GM18511 (cell line): ENCODE measurements at regions not wholly inside any gene's neighbourhood (a gene's known extent, or its start where the extent isn't known, plus 50 kb on each side); places are given as distances from the start of the nearest gene placed in this dataset.

Experiments used
- ATAC-seq: cut with Tn5 transposase; IDR thresholded peaks from one replicate; pipeline ENCODE4 v1.9.1; 2021; ENCODE audit warnings: mild to moderate bottlenecking, moderate library complexity; ENCODE audit not compliant: unreplicated experiment

DNA sequence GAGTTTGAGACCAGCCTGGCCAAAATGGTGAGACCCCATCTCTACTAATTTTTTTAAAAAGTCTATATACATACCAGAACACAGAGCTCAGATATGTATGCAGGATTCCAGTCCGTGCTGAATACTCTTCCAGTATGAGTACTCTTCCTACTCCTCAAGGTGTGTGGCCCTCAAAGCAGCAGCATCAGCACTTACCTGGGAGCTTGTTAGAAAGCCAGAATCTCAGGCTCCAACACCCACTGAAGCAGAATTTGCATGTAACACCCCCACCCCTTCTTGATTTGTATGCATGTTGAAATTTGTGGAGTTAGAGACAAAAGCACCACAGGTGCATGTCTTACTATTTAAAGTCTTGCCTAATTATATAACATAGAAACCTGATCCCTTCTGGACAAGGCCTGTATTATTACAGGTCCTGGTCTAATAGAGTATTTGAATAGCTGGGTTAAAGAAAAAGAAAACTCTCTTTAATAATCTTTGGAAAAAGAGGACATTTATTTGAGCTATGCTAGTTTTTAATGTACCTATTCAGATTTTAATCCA lies 50.3 kb upstream of the NFE2L2 start:
- no peak for ATAC-seq

DNA sequence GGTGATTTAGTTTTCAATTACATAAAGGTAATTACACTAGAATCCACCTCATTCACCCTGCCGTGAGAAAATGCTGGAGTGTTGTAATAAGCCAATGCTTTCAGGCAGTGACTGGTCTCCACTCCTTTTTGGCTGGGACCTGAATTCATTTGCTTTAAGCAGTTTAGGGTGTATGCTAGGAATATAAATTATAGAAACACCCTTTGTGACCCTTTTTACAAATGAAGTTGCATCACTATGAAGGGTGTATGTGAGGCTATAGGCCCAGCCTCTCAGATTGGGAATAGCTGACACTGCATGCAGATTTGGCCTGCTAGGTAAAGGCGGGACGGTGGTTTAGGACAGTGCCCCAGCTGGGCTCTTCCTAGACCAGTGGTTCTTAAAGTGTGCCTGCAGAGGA lies 50.8 kb upstream of the NFE2L2 start:
- ATAC-seq, result no peak

DNA sequence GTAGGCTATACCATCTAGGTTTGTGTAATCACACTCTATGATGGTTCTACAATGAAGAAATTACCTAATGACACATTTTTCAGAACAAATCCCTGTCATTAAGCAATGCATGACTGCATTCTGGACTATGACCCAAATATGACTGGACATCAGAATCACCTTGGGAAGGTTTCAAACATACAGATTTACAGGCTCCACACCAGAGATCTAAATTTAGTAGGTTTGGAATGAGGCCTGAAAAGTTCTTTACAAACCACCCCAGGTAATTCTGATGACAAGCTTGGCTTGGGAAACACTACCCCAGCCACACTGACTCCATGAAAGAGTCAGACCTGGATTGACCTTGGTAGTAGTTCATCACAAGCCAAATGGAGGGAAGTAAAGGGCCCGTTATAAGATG lies 52.2 kb upstream of the NFE2L2 start:
- ATAC-seq, result no peak

DNA sequence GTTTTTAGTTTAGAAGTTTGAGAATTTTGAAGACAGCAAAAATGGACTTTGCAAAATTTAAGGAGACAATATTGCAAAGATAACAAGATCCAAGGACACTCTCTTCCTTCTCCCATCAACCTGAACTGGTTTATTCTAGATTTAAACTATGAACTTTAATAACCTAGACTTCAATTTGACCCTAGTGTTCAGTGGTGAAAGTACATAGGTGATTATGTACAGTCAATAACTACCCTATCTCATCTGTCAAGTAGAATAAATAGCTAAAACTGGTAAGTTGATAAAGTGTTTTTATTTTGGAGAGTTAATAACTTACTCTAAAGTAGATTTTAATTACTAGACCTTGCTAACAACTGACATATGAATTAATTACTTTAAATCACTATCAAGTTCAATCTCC lies 52.9 kb upstream of the NFE2L2 start:
- no peak for ATAC-seq

DNA sequence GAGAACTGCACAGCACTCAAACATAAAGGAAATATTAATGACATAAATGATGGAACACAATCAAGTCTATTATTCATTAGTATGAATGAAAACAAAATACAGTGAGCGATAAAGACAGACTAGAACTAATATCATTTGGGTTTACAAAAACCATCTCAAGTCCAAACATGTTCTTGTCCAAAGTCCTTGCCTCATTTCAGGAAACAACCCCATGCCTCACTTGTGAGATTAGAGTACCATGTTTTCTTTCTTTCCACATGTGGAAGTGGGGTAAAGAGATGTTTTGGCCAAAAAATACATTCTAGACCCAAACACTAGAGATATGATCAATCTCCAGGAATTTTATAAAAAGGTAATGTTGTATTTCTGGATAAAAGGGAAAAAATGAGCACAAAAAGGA lies 53.3 kb upstream of the NFE2L2 start:
- ATAC-seq, result no peak

DNA sequence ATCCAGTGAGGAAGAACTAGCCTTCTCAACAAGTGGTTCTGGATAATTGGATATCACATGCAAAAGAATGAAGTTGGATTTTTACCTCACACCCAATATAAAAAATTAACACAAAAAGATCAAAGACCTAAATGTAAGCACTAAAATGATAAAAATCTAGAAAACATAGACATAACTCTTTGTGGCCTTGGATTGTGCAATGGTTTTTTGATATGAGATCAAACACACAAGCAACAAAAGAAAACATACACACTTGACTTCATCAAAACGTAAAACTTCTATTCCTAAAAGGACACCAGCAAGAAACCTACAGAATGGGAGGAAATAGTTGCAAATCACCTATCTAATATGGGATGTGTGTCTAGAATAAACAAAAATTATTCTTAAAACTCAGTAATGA lies 54.1 kb upstream of the NFE2L2 start:
- no peak for ATAC-seq

DNA sequence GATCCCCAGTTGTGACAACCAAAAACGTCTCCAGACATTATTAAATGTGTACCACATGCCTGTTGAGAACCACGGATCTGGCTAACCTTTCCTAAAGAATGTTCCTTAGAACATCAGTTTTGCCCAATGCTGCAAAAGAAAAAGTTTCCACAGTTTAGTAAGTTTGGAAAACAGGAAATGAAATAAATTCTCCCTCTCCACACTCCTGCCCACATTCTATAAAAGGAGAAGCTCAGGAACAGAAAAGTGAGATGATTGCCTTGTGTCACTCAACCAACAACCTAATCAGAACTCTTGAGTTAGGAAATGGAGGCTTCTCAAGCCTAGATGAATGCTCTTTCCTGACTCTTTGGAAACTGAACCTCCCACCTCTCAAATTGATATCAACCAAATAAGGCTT lies 56.1 kb upstream of the NFE2L2 start:
- no peak for ATAC-seq

DNA sequence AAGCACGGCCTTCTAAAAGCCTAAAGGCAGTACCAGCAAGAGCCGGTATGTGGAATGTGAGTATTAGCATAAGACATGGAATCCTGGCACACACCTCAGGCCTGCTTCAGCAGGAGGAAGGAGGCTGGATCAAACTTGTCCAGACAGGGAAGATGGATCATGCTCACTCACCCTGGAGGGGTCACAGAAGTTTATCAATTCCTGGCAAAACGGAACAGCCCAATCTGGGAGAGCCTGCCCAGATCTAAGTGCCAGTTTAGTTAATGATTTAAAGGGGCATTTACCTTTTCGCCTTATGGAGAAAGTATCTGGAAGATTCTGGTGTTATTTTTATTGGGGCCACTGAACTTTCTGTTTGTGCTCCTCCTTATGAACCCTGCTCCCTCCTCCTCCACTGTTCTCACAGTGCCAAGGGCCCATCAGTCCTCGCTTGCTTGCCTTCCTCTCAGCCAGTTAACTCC lies 58.3 kb upstream of the NFE2L2 start:
- no peak for ATAC-seq

DNA sequence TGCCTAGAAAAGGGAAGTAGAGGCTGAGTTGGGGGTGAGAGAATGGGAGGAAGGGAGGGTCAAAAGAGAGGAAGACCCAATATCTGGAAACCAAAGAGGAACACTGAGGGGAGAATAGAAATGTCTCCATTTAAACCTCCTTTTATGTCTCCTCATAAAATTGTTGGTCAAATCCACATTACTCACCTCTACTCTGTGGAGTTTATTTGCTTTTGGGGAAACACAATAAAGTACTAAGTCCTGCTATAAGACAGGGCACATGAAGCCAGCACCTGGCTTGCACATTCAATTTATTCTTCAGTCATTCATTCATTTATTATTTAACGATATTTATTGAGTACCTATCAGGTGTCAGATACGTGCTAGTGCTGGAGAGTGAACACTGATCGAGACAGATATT lies 60.3 kb upstream of the NFE2L2 start:
- ATAC-seq, result no peak

DNA sequence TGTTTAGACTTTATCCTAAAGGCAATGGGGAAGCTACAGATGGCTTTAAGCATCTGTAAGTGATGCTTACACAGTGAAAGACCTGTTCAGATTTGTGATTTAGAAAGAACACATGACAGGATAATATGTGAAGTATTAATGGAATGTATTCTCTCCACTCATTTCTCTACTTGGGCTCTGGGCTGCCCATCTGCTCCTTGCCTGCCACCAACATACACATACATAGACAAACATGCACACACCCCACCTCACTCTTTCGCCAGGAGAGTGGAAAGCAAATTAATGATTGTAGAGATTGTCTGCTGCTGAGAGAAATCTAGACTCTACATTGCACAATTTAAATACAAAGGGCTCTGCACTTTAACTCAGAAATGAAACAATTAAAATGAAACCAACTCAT lies 61.0 kb upstream of the NFE2L2 start:
- peak; percentile 74 for ATAC-seq

DNA sequence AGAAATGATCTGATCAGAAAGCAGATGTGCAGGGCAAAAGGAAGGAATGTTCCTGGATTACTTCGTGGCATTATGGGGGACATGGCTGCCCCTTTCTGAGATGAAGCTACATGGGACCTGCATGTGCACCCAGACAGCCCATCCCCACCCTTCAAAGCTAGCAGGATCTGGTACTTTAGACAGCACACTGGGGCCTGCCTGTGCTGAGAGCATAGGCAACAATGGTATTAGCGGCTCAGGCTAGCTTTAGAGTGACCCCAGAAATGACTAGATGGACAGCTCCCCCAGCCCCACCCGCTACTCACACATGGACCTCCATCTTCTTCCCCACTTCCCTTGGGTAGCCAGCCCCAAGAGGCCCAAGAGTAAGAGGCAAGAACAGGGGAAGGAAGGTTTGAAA lies 61.5 kb upstream of the NFE2L2 start:
- peak; percentile 36 for ATAC-seq

DNA sequence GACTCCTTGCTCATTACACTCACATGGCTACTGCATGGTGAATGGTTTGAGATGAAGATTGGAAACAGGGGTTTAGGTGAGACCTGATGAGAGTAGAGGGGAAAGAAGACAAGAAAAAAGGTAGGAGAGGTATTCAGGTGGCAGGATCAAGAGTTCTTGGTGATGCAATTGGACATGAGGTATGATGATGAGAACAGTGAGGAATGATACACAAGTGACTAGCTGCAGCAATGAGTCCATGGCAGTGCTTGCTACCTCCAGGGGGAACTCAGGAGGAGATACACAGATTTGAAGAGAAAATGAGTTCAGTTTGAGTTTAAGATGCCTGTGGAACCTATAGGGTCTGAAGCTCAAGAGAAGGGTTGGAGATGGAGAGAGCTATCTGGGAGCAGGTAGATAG lies 62.1 kb upstream of the NFE2L2 start:
- no peak for ATAC-seq

DNA sequence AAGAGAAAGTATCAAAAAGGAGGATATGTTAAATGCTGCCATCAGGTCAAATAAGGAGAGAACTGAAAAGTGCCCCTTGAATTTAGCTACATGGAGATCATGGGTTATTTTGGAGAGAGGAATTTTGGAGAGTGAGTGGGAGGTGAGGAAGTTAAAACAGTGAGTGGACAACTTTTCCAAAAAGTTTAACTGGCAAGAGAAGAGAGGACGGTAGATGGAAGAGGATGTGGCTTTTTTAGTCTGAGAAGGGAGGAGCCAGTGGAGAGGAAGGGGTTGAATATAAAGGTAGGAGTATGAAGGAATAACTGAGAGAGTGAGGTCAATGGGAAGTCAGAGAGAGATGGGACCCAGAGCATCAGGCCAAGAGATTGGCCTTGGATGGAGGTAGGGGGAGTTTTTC lies 62.5 kb upstream of the NFE2L2 start:
- no peak for ATAC-seq

DNA sequence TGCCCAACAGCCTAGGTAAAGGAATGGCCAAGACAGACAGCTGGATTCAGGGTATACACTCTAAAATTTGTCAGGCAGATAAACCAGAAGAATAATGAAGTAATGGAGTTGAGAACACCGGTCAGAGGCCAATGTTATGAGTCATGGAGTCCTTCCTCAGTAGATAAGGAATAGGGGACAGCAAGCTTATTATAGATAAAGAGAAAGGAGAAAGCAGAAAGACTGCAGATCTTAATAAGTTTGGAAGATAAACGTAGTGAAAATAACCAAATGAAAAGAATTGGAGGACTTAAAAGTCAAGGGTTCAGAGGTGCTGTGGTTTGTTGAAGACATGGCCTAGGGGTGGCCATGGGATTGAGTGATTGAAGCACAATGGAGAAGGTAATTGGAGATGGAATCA lies 63.5 kb upstream of the NFE2L2 start:
- ATAC-seq, result no peak

DNA sequence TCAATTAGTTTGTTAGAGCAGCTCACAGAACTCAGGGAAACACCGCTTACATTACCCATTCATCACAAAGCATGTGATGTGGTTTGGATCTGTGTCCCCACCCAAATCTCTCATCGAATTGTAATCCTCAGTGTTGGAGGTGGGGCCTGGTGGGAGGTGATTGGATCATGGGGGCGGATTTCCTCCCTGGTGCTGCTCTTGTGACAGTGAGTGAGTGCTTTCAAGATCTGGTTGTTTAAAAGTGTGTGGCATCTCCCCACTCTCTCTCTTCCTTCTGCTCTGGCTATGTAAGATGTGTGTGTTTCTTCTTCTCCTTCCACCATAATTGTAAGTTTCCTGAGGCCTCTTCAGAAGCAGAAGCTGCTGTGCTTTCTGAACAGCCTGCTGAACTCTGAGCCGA lies 63.5 kb upstream of the AGPS start:
- ATAC-seq, result no peak

DNA sequence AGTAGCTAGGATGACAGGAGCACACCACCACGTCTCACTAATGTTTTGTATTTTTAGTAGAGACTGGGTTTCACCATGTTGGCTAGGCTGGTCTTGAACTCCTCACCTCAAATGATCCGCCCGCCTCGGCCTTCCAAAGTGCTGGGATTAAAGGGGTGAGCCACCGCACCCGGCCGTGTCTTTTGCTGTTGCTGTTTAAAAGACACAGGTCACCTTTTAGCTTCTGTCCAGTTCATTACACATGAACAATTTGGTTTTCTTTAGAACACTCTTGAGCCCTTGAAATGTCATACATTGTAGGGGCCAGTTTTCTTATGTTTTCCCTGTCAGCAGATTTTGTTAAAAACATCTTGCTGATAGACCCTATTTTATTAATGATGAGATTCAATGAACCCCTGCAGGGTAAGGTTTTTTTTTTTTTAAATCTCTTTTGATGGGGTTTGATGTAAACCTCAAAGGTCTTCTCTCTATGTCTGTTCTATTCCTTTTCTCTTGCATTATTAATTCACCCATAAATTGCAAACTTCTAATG lies 61.0 kb upstream of the AGPS start:
- ATAC-seq, result no peak

DNA sequence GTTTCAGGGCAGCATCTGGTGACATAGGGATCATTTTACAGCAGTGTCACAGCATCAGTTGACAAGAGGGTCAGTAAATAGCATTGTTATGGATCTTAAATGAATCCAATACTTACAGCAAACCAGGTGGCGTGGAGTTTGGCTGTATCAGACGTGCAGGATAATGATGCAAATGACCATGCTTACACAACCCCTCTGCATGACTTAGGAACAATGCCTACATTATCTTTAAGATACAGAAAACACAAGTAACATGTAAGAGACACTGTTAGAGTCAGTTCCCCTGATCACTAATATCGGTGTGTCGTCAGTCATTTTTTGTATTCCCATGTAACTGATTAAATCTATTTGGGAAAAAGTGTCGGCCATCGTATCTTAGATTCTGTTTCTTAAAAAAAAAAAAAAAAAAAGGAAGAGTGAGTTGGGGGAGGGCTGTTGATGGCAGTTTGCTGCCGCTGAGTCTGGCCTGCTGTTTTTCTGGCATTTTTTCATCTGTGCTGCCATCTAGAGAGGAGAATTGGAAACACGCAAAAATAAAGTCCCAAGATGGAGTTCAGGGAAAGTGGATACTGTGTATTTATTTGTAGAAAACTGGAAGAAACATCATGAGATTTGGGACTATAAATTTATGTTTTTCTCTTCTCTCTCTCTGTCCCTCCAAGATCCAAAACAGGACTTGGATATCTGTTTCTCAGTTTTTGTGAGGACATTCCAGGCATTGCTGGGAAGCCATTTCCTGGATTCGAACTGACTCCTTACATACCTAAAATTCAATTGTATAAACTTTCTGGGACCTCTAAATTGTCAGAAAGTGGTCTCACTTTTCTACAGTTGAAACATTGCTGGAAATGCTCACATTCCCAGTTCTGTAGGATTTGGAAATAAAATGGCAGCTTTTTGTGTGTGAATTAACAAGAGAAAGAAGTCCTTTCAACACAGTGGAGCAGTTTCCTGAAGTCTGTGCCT lies 60.3 kb upstream of the AGPS start:
- ATAC-seq, result peak; percentile 85

DNA sequence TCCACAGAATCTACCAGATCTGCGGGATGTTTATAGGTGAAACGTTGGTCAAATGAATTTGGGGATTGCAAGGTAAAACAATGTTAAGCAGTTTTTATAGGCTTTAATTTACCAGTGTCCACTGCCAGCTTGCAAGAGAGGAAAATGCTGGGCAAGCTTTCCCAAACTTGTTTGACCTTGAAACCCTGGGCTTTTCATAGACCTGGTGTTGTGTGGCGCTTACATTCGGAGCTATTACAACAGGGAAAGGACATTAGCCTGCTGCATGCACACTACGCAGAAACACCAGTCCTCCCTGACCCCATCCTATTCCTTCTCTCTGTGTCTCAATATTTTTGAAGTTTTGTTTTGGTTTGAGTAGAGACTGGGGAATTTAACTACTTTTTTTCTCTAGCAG lies 59.6 kb upstream of the AGPS start:
- ATAC-seq, result no peak

DNA sequence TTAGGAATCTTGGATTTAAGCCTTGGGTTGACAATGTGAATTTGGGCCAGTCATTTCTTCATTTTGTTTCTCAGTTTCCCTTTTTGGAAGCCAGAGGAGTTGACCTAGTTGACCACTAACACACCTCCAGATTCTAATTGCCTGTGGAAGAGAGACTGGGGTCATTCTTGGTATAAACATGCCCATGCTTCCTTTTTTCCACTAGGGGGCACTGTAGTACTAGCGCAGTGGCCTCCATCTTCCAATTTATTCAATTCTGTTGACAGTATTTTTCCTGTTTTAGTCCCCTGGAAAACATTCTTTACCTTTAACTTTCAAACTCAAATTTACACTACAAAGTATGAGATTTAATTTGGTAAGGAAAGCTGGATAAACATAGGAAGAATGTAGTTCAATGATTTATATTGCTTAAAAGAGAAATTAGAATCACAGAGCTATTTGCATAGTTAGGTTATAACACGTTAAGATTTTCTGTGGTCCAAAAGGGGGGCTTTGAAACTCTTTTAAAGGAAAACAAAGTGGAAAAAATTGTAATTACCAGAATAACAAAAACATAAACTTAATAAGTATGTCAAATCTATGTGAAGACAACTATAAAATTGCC lies 57.5 kb upstream of the AGPS start:
- no peak for ATAC-seq

DNA sequence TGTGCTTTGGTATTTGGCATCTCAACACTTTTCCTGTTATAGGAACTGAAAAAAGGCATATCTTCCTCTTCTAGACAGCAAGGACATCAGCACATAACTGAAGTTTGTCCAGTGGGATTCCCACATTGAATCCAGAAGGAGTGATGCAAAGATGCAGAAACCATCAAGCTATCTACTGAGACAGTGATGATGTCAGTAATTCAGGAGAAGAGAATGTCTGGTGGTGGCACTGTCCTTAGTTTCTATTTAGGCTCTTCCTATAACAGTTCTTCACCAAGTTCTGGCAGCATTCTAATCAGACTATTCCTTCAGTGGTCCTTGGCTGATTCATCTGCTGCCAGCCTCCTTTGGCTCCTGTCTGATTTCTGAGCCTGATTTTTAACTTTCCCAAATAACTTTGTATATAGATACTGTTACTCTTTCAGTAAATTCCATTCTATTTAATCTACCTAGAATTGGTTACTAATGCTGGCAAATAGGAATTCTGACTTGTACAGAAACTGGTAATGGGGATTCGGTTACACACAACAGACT lies 56.6 kb upstream of the AGPS start:
- no peak for ATAC-seq

DNA sequence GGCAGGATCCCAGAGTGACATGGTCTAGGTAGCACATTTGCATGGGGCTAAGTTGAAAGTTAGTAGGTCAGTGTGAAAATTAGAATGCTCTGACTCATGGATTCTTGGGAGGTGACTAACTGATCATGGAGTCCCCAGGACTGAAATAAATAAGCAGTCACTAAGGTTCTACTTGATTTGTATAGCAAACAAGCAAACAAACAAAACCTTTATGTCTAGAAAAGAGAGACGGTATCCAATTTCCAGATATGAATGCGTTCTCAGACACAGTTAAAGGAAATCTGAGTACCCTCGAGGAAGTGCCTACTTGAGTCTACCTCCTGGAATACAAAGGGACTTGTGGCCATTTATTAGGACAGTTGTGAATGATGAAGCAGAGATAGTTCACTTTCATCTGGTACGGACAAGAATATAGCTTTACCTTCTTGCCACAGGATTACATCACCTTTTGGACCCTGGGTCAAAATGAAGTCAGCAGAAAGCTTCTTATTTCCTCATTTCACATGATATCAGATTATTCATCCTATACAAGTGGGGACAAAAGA lies 54.3 kb upstream of the AGPS start:
- ATAC-seq, result no peak
